RWPE1 (cell line): ENCODE measurements at regions not wholly inside any gene's neighbourhood (a gene's known extent, or its start where the extent isn't known, plus 50 kb on each side); places are given as distances from the start of the nearest gene placed in this dataset.

Experiments used
- CTCF ChIA-PET: fragments of 350-600 bp; sonication (Branson Sonifier 250); formaldehyde crosslinking; extraction: SDS; loops from one replicate; lab custom pipeline; 2021; lab: Yijun Ruan, JAX
- POLR2A ChIA-PET: fragments of 400-600 bp; formaldehyde crosslinking; extraction: SDS; loops from one replicate; lab custom pipeline; 2020; ENCODE audit warnings: antibody characterized with exemption; ENCODE audit not compliant: low non-redundant PET; lab: Yijun Ruan, JAX
- DNase-seq: peaks from one replicate; pipeline ENCODE4 v3.0.0; 2012; ENCODE audit warnings: low spot score
- H3K27ac ChIP-seq: fragments of 450-650 bp; 2 replicates; pipeline ENCODE4 v1.5.1; 2017
- TF ChIP-seq, protein P1 (sequence below): fragments of 450-650 bp; conservative IDR thresholded peaks from 2 replicates; pipeline ENCODE4 v1.5.1; 2017; ENCODE audit warnings: low read depth, mild to moderate bottlenecking

DNA sequence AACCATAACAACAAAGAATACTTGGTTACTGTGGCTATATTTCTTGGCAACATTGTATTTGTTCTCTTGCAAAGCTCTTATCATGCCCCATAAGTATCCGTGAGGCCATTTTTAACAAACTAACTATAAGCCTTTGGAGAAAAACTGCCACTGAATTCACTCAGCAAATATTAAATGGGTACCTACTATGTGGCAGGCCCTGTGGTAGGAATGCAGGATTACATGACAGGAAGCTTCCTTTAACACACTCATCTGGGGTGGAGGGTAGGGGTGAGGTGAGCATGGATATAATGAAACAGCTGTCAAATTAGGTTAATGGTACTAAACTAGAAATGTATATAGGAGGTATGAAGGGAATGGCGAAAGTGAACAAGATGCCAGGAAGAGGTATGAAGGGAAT is 504.8 kb downstream of the MEI4 start:
- H3K27ac ChIP-seq = no peak overlapping the region
- ChIA-PET CTCF (interaction anchor here (0.6 to 0.7 kb wide), 2 partner anchors 261 to 652 kb away, joined by 3 to 5 read pairs; no protein-coding TSS in a partner anchor), POLR2A (no interaction called here)
- DNase-seq = no peak
- TF ChIP-seq, protein P1, sequence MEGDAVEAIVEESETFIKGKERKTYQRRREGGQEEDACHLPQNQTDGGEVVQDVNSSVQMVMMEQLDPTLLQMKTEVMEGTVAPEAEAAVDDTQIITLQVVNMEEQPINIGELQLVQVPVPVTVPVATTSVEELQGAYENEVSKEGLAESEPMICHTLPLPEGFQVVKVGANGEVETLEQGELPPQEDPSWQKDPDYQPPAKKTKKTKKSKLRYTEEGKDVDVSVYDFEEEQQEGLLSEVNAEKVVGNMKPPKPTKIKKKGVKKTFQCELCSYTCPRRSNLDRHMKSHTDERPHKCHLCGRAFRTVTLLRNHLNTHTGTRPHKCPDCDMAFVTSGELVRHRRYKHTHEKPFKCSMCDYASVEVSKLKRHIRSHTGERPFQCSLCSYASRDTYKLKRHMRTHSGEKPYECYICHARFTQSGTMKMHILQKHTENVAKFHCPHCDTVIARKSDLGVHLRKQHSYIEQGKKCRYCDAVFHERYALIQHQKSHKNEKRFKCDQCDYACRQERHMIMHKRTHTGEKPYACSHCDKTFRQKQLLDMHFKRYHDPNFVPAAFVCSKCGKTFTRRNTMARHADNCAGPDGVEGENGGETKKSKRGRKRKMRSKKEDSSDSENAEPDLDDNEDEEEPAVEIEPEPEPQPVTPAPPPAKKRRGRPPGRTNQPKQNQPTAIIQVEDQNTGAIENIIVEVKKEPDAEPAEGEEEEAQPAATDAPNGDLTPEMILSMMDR = no peak

DNA sequence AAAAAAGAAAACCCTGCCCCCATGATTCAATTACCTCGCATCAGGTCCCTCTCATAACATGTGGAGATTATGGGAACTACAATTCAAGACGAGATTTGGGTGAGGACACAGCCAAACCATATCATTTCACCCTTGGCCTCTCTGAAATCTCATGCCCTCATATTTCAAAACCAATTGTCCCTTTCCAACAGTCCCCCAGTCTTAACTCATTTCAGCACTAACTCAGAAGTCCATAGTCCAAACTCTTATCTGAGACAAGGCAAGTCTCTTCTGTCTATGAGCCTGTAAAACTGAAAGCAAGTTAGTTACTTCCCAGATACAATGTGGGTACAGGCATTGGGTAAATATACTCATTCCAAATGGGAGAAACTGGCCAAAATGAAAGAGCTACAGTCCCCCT is 536.1 kb downstream of the MEI4 start:
- no peak for DNase-seq
- TF ChIP-seq, protein P1 = no peak
- ChIA-PET CTCF (no interaction called here), POLR2A (no interaction called here)
- H3K27ac ChIP-seq = no peak overlapping the region

DNA sequence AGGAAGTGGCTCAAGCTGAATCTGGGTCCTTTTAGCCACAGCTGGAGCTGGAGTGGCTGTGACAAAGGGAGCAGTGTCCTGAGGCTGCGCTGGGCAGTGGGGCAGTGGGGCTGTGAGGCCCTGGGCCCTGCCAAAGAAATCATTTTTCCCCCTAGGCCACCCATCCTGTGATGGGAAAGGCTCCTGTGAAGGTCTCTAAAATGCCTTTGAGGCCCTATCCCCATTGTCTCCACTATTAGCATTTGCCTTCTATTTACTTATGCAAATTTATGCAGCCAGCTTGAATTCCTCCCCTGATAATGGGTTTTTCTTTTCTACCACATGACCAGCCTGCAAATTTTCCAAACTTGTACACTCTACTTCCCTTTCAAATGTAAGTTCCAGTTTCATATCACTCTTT is 539.2 kb downstream of the MEI4 start:
- CTCF ChIA-PET = no interaction called here
- TF ChIP-seq, protein P1 = no peak
- no peak overlapping the region for H3K27ac ChIP-seq
- DNase-seq = no peak
- POLR2A ChIA-PET = no interaction called here

DNA sequence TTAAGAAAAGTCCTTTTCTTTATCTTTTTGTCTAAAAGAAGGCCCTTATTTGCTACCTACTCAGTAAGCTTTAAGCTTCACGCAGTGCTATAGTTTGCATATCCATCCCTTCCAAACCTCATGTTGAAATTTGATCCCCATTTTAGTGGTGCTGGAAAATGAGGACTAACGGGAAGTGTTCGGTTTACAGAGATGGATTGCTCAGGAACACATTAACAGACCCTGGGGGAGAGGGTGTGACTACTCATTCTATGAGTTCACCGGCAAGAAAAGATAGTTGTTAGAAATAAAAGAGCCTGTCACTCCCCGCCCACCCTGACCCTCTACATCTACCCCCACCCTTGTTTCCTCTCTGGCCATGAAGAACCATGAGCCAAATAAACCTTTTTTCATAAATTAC is 546.2 kb downstream of the MEI4 start:
- ChIA-PET CTCF (no interaction called here), POLR2A (no interaction called here)
- DNase-seq = no peak
- TF ChIP-seq, protein P1 = no peak
- H3K27ac ChIP-seq = no peak overlapping the region

DNA sequence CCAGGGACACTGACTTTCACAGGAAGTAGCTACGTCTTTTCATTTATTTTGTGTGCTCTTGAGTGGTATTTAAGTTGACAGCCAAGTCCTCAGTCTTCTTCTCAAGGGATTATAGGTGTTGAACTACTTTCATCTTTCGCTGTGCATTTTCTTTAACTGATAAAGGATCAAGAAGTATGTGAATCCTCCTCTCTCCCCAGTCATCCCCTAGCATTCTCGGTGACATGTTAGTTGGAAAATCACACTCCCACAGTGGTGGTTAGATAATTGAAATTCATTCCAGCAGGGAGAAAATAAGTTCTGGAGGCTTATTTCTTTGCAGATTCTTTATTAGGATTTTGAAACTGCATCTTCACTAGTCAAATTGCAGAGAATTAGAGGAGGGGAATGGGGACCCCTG is 569.4 kb downstream of the MEI4 start:
- DNase-seq = no peak
- ChIA-PET POLR2A (no interaction called here), CTCF (no interaction called here)
- TF ChIP-seq, protein P1 = no peak
- no peak overlapping the region for H3K27ac ChIP-seq

DNA sequence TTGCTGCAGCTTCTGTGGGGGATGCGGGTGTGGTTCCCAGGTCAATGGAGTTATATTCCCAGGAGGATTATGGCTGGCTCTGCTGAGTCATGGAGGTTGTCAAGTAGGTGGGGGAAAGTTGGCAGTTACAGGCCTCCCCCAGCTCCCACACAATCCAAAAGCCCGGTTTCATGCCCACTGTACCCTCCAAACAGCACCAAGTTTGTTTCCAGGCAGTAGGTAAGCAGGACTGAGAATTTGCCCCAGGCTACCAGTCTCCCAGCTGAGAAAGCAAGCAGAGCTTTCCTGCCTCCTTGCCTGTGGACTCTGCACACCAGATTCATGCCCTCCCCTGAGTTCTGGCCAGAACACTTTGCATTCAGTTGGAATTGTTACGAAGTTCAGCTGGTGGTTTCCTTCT is 578.2 kb downstream of the MEI4 start:
- CTCF ChIA-PET = interaction anchor here (0.6 kb wide), 1 partner anchor 8 kb away, joined by 3 read pairs; no protein-coding TSS in a partner anchor
- TF ChIP-seq, protein P1 = no peak
- H3K27ac ChIP-seq = no peak overlapping the region
- no peak for DNase-seq
- POLR2A ChIA-PET = no interaction called here
